ENCODE measurements at regions not wholly inside any gene's neighbourhood (a gene's known extent, or its start where the extent isn't known, plus 50 kb on each side); places are given as distances from the start of the nearest gene placed in this dataset.

- Histone ChIP-seq H3K36me3 (ENCODE audit: control insufficient read depth, insufficient read depth, low read length) (no peaks in the 10 kb centered on the region), H4K20me1 (ENCODE audit: control insufficient read depth, extremely low read depth, insufficient read depth, low read length) (no peaks in the 10 kb centered on the region), H3K4me3 (replicated peaks in 1 of 4; ENCODE audit: control extremely low read depth in 1 of 4, insufficient read depth in 1 of 4, low read depth in 3 of 4, low read length in 4 of 4) (no peak overlapping the region), H3K27ac (ENCODE audit: insufficient read depth, low read length) (no peak overlapping the region), H3K4me1 (ENCODE audit: control insufficient read depth, extremely low read depth, insufficient read depth, low read length) (no peaks in the 10 kb centered on the region), H3K4me2 (ENCODE audit: extremely low read depth, insufficient read depth, low read length) (no peak overlapping the region), H3K79me2 (ENCODE audit: control insufficient read depth, insufficient read depth, low read length) (no peaks in the 10 kb centered on the region), H3K27me3 (ENCODE audit: control insufficient read depth, insufficient read depth, low read length) (no peaks in the 10 kb centered on the region), H3K9ac (ENCODE audit: insufficient read depth, low read length) (no peak overlapping the region), H2AFZ (ENCODE audit: low read length) (no peak overlapping the region), H3K9me3 (ENCODE audit: control insufficient read depth, insufficient read depth, low read depth, low read length) (no peaks in the 10 kb centered on the region)
- no peak for DNase-seq (ENCODE audit: low read depth in 2 of 2)
- TF ChIP-seq CTCF (conservative IDR thresholded peaks at IDR 0.05 in 1 of 2, IDR thresholded peaks at IDR 0.05 in 1 of 2; ENCODE audit: low read depth in 1 of 2, low read length in 2 of 2) (no peak), EZH2 (IDR thresholded peaks at IDR 0.05; ENCODE audit: low read length, missing control alignments) (no peak)
Measured at GRCh38 chr4:186008057-186008456, 60.9 kb upstream of the TLR3 start.

- Histone ChIP-seq H3K27ac (ENCODE audit: insufficient read depth, low read length) (no peak overlapping the region), H3K4me3 (replicated peaks in 1 of 4; ENCODE audit: control extremely low read depth in 1 of 4, insufficient read depth in 1 of 4, low read depth in 3 of 4, low read length in 4 of 4) (no peak overlapping the region), H3K9me3 (ENCODE audit: control insufficient read depth, insufficient read depth, low read depth, low read length) (no peaks in the 10 kb centered on the region), H3K9ac (ENCODE audit: insufficient read depth, low read length) (no peak overlapping the region), H3K79me2 (ENCODE audit: control insufficient read depth, insufficient read depth, low read length) (no peaks in the 10 kb centered on the region), H4K20me1 (ENCODE audit: control insufficient read depth, extremely low read depth, insufficient read depth, low read length) (no peaks in the 10 kb centered on the region), H3K36me3 (ENCODE audit: control insufficient read depth, insufficient read depth, low read length) (no peaks in the 10 kb centered on the region), H3K27me3 (ENCODE audit: control insufficient read depth, insufficient read depth, low read length) (no peaks in the 10 kb centered on the region), H2AFZ (ENCODE audit: low read length) (no peak overlapping the region), H3K4me2 (ENCODE audit: extremely low read depth, insufficient read depth, low read length) (no peak overlapping the region), H3K4me1 (ENCODE audit: control insufficient read depth, extremely low read depth, insufficient read depth, low read length) (no peaks in the 10 kb centered on the region)
- TF ChIP-seq EZH2 (IDR thresholded peaks at IDR 0.05; ENCODE audit: low read length, missing control alignments) (no peak), CTCF (conservative IDR thresholded peaks at IDR 0.05 in 1 of 2, IDR thresholded peaks at IDR 0.05 in 1 of 2; ENCODE audit: low read depth in 1 of 2, low read length in 2 of 2) (no peak)
- DNase-seq (ENCODE audit: low read depth in 2 of 2): no peak
Measured at GRCh38 chr4:186009976-186010375, 59.0 kb upstream of the TLR3 start.

DNA sequence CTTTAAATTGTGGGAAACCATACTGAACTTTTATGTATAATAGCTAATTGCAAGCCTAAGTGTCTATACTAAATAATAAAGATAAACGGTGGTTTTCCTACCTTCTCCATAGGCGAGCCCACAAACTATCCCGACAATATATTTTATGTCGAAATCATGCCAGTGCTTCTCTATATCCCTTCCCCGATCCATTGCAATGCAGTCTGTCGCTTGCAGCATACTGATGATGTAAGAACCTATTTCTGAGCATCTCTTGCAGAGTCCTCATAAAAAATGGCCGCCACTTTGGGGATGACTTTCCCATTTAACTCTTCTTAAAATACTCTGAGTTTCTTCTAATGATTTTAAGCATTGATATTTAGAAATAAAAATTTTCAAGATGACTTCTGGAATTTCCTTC lies 58.1 kb upstream of the TLR3 start:
- H3K4me2 ChIP-seq (ENCODE audit: extremely low read depth, insufficient read depth, low read length): no peak overlapping the region
- H3K36me3 ChIP-seq (ENCODE audit: control insufficient read depth, insufficient read depth, low read length): no peaks in the 10 kb centered on the region
- no peak overlapping the region for H2AFZ ChIP-seq (ENCODE audit: low read length)
- no peaks in the 10 kb centered on the region for H3K4me1 ChIP-seq (ENCODE audit: control insufficient read depth, extremely low read depth, insufficient read depth, low read length)
- H3K27ac ChIP-seq (ENCODE audit: insufficient read depth, low read length): no peak overlapping the region
- no peak overlapping the region for H3K9ac ChIP-seq (ENCODE audit: insufficient read depth, low read length)
- H3K79me2 ChIP-seq (ENCODE audit: control insufficient read depth, insufficient read depth, low read length): no peaks in the 10 kb centered on the region
- H3K4me3 ChIP-seq (replicated peaks in 1 of 4; ENCODE audit: control extremely low read depth in 1 of 4, insufficient read depth in 1 of 4, low read depth in 3 of 4, low read length in 4 of 4): no peak overlapping the region
- DNase-seq (ENCODE audit: low read depth in 2 of 2): no peak
- TF ChIP-seq EZH2 (IDR thresholded peaks at IDR 0.05; ENCODE audit: low read length, missing control alignments) (no peak), CTCF (conservative IDR thresholded peaks at IDR 0.05 in 1 of 2, IDR thresholded peaks at IDR 0.05 in 1 of 2; ENCODE audit: low read depth in 1 of 2, low read length in 2 of 2) (no peak)
- no peaks in the 10 kb centered on the region for H3K27me3 ChIP-seq (ENCODE audit: control insufficient read depth, insufficient read depth, low read length)
- H3K9me3 ChIP-seq (ENCODE audit: control insufficient read depth, insufficient read depth, low read depth, low read length): no peaks in the 10 kb centered on the region
- H4K20me1 ChIP-seq (ENCODE audit: control insufficient read depth, extremely low read depth, insufficient read depth, low read length): no peaks in the 10 kb centered on the region

All from fibroblast of lung (primary cell).